H1 (cell line): ENCODE measurements at regions not wholly inside any gene's neighbourhood (a gene's known extent, or its start where the extent isn't known, plus 50 kb on each side); places are given as distances from the start of the nearest gene placed in this dataset.

Experiments used
- CTCF ChIA-PET: fragments of 300-600 bp; sonication (Branson Sonifier 250); formaldehyde crosslinking; loops from one replicate; lab custom pipeline; 2021; ENCODE audit not compliant: partially characterized antibody; lab: Charles Lee
- POLR2A ChIA-PET: fragments of 300-600 bp; sonication (Branson Sonifier 250); formaldehyde crosslinking; loops from one replicate; lab custom pipeline; 2021; ENCODE audit warnings: inconsistent platforms; ENCODE audit not compliant: partially characterized antibody; lab: Charles Lee
- DNase-seq, 2 experiments: peaks; one replicate each; pipeline versions ENCODE4 v3.0.0 to v3.0.0-alpha.2; 2010 to 2022; ENCODE audit warnings: low spot score in 2 of 2, low read depth in 1 of 2, mixed read lengths in 1 of 2
- FAIRE-seq: peaks from 2 replicates; lab custom pipeline; 2011; peaks lifted over from hg19 to GRCh38; lab: Jason Lieb, UNC
- H2AFZ ChIP-seq: 2 replicates; pipeline ENCODE4 v1.8.1; 2012; ENCODE audit warnings: low read length, inconsistent platforms
- H2AK5ac ChIP-seq: 2 replicates; pipeline ENCODE4 v1.6.1; 2013; ENCODE audit warnings: low read depth, low read length
- H2BK120ac ChIP-seq: replicated peaks from 2 replicates; pipeline ENCODE3; 2013; ENCODE audit warnings: low read depth, low read length, inconsistent platforms
- H2BK12ac ChIP-seq: 2 replicates; pipeline ENCODE4 v1.6.1; 2013; ENCODE audit warnings: low read depth, low read length
- H2BK15ac ChIP-seq: 2 replicates; pipeline ENCODE4 v1.6.1; 2013; ENCODE audit warnings: low read length
- H2BK20ac ChIP-seq: 2 replicates; pipeline ENCODE4 v1.6.1; 2013; ENCODE audit warnings: low read length
- H2BK5ac ChIP-seq: 2 replicates; pipeline ENCODE4 v1.6.1; 2013; ENCODE audit warnings: low read depth, low read length
- H3K14ac ChIP-seq: 2 replicates; pipeline ENCODE4 v1.6.1; 2013; ENCODE audit warnings: inconsistent platforms; ENCODE audit not compliant: insufficient read length
- H3K18ac ChIP-seq: 2 replicates; pipeline ENCODE4 v1.6.1; 2013; ENCODE audit warnings: low read length; ENCODE audit errors: extremely low read depth
- H3K23ac ChIP-seq: 2 replicates; pipeline ENCODE4 v1.6.1; 2013; ENCODE audit warnings: inconsistent platforms; ENCODE audit not compliant: insufficient read length
- H3K23me2 ChIP-seq: 2 replicates; pipeline ENCODE4 v1.6.1; 2013; ENCODE audit warnings: low read depth, low read length
- H3K27ac ChIP-seq: 2 replicates; pipeline ENCODE4 v1.6.1; 2011; ENCODE audit warnings: low read depth, low read length, inconsistent platforms
- H3K27me3 ChIP-seq, 4 experiments: replicated peaks in 1 of 4; 1 replicate in 1 of 4; 2 replicates in 3 of 4; pipeline versions ENCODE4 v1.6.1 to v1.8.1; 2011 to 2013; ENCODE audit warnings: low read length in 3 of 4, mild to moderate bottlenecking in 3 of 4, inconsistent platforms in 2 of 4, mixed read lengths in 2 of 4, moderate library complexity in 1 of 4; ENCODE audit not compliant: control insufficient read depth in 3 of 4, insufficient read depth in 3 of 4; ENCODE audit errors: extremely low read depth in 1 of 4
- H3K36me3 ChIP-seq, 4 experiments: 2 replicates each; pipeline versions ENCODE4 v1.6.1 to v1.8.1; 2011 to 2013; ENCODE audit warnings: mild to moderate bottlenecking in 4 of 4, low read length in 3 of 4, moderate library complexity in 2 of 4, control low read depth in 1 of 4, inconsistent platforms in 1 of 4; ENCODE audit not compliant: insufficient read depth in 4 of 4, control insufficient read depth in 2 of 4
- H3K4ac ChIP-seq: replicated peaks from 2 replicates; pipeline ENCODE3; 2013; ENCODE audit warnings: low read length, low read depth, mixed read lengths, inconsistent platforms; ENCODE audit not compliant: insufficient read length
- H3K4me1 ChIP-seq, 4 experiments: replicated peaks in 1 of 4; 1 replicate in 1 of 4; 2 replicates in 3 of 4; pipeline versions ENCODE4 v1.6.1 to v1.8.1; 2011 to 2013; ENCODE audit warnings: low read length in 3 of 4, inconsistent platforms in 2 of 4, mixed read lengths in 1 of 4; ENCODE audit not compliant: insufficient read depth in 4 of 4, control insufficient read depth in 3 of 4
- H3K4me2 ChIP-seq, 2 experiments: 2 replicates each; pipeline versions ENCODE4 v1.6.1 to v1.8.1; 2011 to 2013; ENCODE audit warnings: low read depth in 2 of 2, low read length in 2 of 2, control low read depth in 1 of 2, inconsistent platforms in 1 of 2, mild to moderate bottlenecking in 1 of 2; ENCODE audit not compliant: insufficient read depth in 1 of 2
- H3K4me3 ChIP-seq, 4 experiments: fragments of 200-600, 300-600 bp in 1 of 4; sonication (generic), shearing (Covaris generic), sonication (Bioruptor Twin) in 1 of 4; 2 replicates each; pipeline versions ENCODE4 v1.5.1 to v1.8.1; 2011 to 2016; ENCODE audit warnings: low read length in 4 of 4, low read depth in 3 of 4, control low read depth in 2 of 4, inconsistent platforms in 2 of 4, mild to moderate bottlenecking in 2 of 4, mixed read lengths in 1 of 4, moderate library complexity in 1 of 4; ENCODE audit not compliant: insufficient read depth in 2 of 4; ENCODE audit errors: extremely low read depth in 1 of 4
- H3K56ac ChIP-seq: replicated peaks from 2 replicates; pipeline ENCODE3; 2013; ENCODE audit warnings: low read depth, mild to moderate bottlenecking, mixed read lengths, low read length, inconsistent platforms; ENCODE audit not compliant: insufficient read length
- H3K79me1 ChIP-seq: 2 replicates; pipeline ENCODE4 v1.6.1; 2013; ENCODE audit warnings: low read depth, low read length, control low read depth
- H3K79me2 ChIP-seq, 2 experiments: 2 replicates each; pipeline versions ENCODE4 v1.6.1 to v1.8.1; 2012 to 2013; ENCODE audit warnings: low read length in 2 of 2, mild to moderate bottlenecking in 2 of 2, inconsistent platforms in 1 of 2; ENCODE audit not compliant: insufficient read depth in 2 of 2, control insufficient read depth in 1 of 2
- H3K9ac ChIP-seq, 4 experiments: replicated peaks in 1 of 4; 1 replicate in 1 of 4; 2 replicates in 3 of 4; pipeline versions ENCODE4 v1.6.1 to v1.8.1; 2011 to 2013; ENCODE audit warnings: low read depth in 3 of 4, low read length in 3 of 4, control low read depth in 2 of 4, mild to moderate bottlenecking in 2 of 4, moderate library complexity in 2 of 4, inconsistent platforms in 1 of 4; ENCODE audit errors: extremely low read depth in 1 of 4
- H3K9me3 ChIP-seq, 2 experiments: 2 replicates each; pipeline versions ENCODE4 v1.6.1 to v1.8.1; 2012 to 2013; ENCODE audit warnings: mild to moderate bottlenecking in 2 of 2, moderate library complexity in 2 of 2, control low read depth in 1 of 2, inconsistent platforms in 1 of 2, low read depth in 1 of 2, low read length in 1 of 2, mixed read lengths in 1 of 2; ENCODE audit not compliant: insufficient read depth in 2 of 2
- H4K20me1 ChIP-seq, 2 experiments: replicated peaks in 1 of 2; 2 replicates each; pipeline versions ENCODE3 to v1.8.1; 2011 to 2013; ENCODE audit warnings: inconsistent platforms in 2 of 2, low read length in 2 of 2, mild to moderate bottlenecking in 1 of 2; ENCODE audit not compliant: insufficient read depth in 2 of 2, control insufficient read depth in 1 of 2
- H4K5ac ChIP-seq: 2 replicates; pipeline ENCODE4 v1.6.1; 2013; ENCODE audit warnings: low read length, low read depth, mixed read lengths, inconsistent platforms; ENCODE audit not compliant: insufficient read length
- H4K8ac ChIP-seq: 2 replicates; pipeline ENCODE4 v1.8.0; 2013; ENCODE audit warnings: mild to moderate bottlenecking, moderate library complexity, low read length, inconsistent platforms; ENCODE audit not compliant: insufficient read depth; ENCODE audit errors: extremely low read depth
- H4K91ac ChIP-seq: replicated peaks from 2 replicates; pipeline ENCODE3; 2013; ENCODE audit warnings: low read length, mixed read lengths, inconsistent platforms; ENCODE audit not compliant: insufficient read length
- ASH2L ChIP-seq: fragments of 200-600, 300-600 bp; sonication (generic); IDR thresholded peaks from one replicate; pipeline ENCODE4 v1.7.1; 2017; ENCODE audit warnings: low read length
- CEBPB ChIP-seq: IDR thresholded peaks from 2 replicates; pipeline ENCODE4 v1.6.1; 2012; ENCODE audit warnings: low read depth, low read length
- CTBP2 ChIP-seq: IDR thresholded peaks from 2 replicates; pipeline ENCODE4 v1.7.0; 2011; ENCODE audit warnings: borderline replicate concordance, mild to moderate bottlenecking, moderate library complexity, mixed read lengths, low read length; ENCODE audit not compliant: insufficient read depth, insufficient read length
- EGR1 ChIP-seq: IDR thresholded peaks from 2 replicates; pipeline ENCODE4 v1.6.1; 2011; ENCODE audit warnings: low read depth, low read length, borderline replicate concordance
- KDM1A ChIP-seq: fragments of 200-600, 300-600 bp; sonication (generic); IDR thresholded peaks from 2 replicates; pipeline ENCODE4 v1.7.1; 2016; ENCODE audit warnings: mild to moderate bottlenecking, low read length, borderline replicate concordance
- POU5F1 ChIP-seq: IDR thresholded peaks from 2 replicates; pipeline ENCODE4 v1.6.1; 2011; ENCODE audit warnings: low read depth, mild to moderate bottlenecking, low read length, moderate library complexity
- RAD21 ChIP-seq, 2 experiments: IDR thresholded peaks in 1 of 2; conservative IDR thresholded peaks in 1 of 2; 2 replicates each; pipeline ENCODE4 v1.6.1; 2011; ENCODE audit warnings: low read depth in 2 of 2, low read length in 2 of 2, improper control_type of control experiment in 1 of 2, inconsistent platforms in 1 of 2, mild to moderate bottlenecking in 1 of 2, moderate library complexity in 1 of 2
- RBBP5 ChIP-seq: IDR thresholded peaks from 2 replicates; pipeline ENCODE4 v1.7.1; 2012; ENCODE audit warnings: low read depth, mild to moderate bottlenecking, inconsistent platforms, low read length, moderate library complexity, borderline replicate concordance
- RFX5 ChIP-seq: IDR thresholded peaks from 2 replicates; pipeline ENCODE4 v1.6.1; 2011; ENCODE audit warnings: low read depth, low read length, improper control_type of control experiment, borderline replicate concordance
- WGBS, 2 experiments: shearing (Covaris generic) in 1 of 2; methylation state at CpG; one replicate each; pipeline versions ENCODE4 v1.1.6 to v1.1.7; 2013 to 2015; ENCODE audit warnings: low lambda C conversion rate in 2 of 2, mixed read lengths in 2 of 2, inconsistent platforms in 1 of 2, low coverage in 1 of 2, missing lambda C conversion rate in 1 of 2; ENCODE audit not compliant: insufficient replicate concordance in 2 of 2, insufficient coverage in 1 of 2, insufficient read length in 1 of 2; ENCODE audit errors: extremely low coverage in 1 of 2, missing lambda C conversion rate in 1 of 2; 5-methylcytosine and 5-hydroxymethylcytosine counted together

- no peaks in the 10 kb centered on the region for H4K20me1 ChIP-seq
- FAIRE-seq (no peak), DNase-seq (no peak)
- no peak overlapping the region for H4K5ac ChIP-seq
- no peak overlapping the region for H3K18ac ChIP-seq
- H3K4me1 ChIP-seq, result no peaks in the 10 kb centered on the region
- CTCF ChIA-PET, result interaction anchor here (1.2 to 1.4 kb wide), 2 partner anchors 9 to 22 kb away, joined by 3 to 6 read pairs; no protein-coding TSS in a partner anchor
- H3K79me2 ChIP-seq, result no peaks in the 10 kb centered on the region
- H3K27ac ChIP-seq, result no peak overlapping the region
- no peak overlapping the region for H3K4me2 ChIP-seq
- no peak overlapping the region for H2BK15ac ChIP-seq
- no peak overlapping the region for H2BK120ac ChIP-seq
- H3K79me1 ChIP-seq, result no peaks in the 10 kb centered on the region
- no peak overlapping the region for H4K91ac ChIP-seq
- H2AFZ ChIP-seq, result no peak overlapping the region
- no peaks in the 10 kb centered on the region for H3K23me2 ChIP-seq
- no peak overlapping the region for H3K56ac ChIP-seq
- no peak overlapping the region for H4K8ac ChIP-seq
- POLR2A ChIA-PET, result no interaction called here
- no peak overlapping the region for H3K4ac ChIP-seq
- H2BK5ac ChIP-seq, result no peak overlapping the region
- WGBS, 2 experiments, result 63% methylated on average over 4 of the region's 4 CpGs; no CpG with 5 or more reads in 1 of the 2 experiments
- no peaks in the 10 kb centered on the region for H3K9me3 ChIP-seq
- no peak overlapping the region for H3K14ac ChIP-seq
- TF ChIP-seq KDM1A (no peak), RFX5 (no peak), EGR1 (no peak), POU5F1 (no peak), RAD21 (IDR thresholded peaks at IDR 0.05 in 1 of 2, conservative IDR thresholded peaks at IDR 0.05 in 1 of 2; ENCODE audit: low read depth in 2 of 2, low read length in 2 of 2) (no peak), RBBP5 (no peak), CEBPB (no peak), CTBP2 (no peak), ASH2L (no peak)
- no peaks in the 10 kb centered on the region for H3K36me3 ChIP-seq
- no peak overlapping the region for H2BK12ac ChIP-seq
- no peak overlapping the region for H2BK20ac ChIP-seq
- no peak overlapping the region for H3K4me3 ChIP-seq
- H3K9ac ChIP-seq, result no peak overlapping the region
- H2AK5ac ChIP-seq, result no peak overlapping the region
- no peaks in the 10 kb centered on the region for H3K27me3 ChIP-seq
- H3K23ac ChIP-seq, result no peak overlapping the region
Observed at GRCh38 chr14:24713404-24713803, 79.4 kb upstream of the GZMB start.
